NCI-H2107 (cell line): ENCODE measurements at regions not wholly inside any gene's neighbourhood (a gene's known extent, or its start where the extent isn't known, plus 50 kb on each side); places are given as distances from the start of the nearest gene placed in this dataset.
"Not testable (repeated sequence)": the region's sequence is repeated elsewhere in the genome, so short reads cannot be mapped to it uniquely, and the experiment has no call there.

Experiments
- DNase-seq: peaks from one replicate; lab custom pipeline; 2025; lab: John Stamatoyannopoulos, UW

GRCh38 chr4:27728892-27729291, 868.3 kb downstream of the STIM2 start:
- no peak for DNase-seq

DNA sequence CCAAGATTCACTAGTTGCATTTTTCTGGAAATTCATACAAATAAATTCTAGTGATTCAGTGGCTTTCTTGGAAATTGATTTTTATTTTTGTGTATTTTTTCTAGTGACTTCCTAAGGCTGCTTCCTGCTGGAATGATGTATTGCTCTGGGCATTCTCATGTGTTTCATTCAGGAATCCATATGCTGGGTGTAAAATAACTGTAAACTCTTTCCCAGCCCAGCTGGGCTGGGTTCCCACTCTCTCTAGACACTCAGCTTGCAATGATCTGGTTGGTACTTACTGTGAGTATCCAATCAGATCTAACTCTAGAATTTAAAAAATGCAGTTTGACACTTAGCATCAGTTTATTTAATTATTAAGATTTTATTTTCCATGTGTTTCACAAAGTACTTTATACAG, 882.2 kb downstream of the STIM2 start:
- DNase-seq: no peak

- DNase-seq: no peak
Measured at GRCh38 chr4:27759611-27760575, 899.3 kb downstream of the STIM2 start.

- DNase-seq: no peak
Measured at GRCh38 chr4:27763830-27764525, 903.3 kb downstream of the STIM2 start.

- DNase-seq: no peak
Measured at GRCh38 chr4:27764526-27764837, 903.8 kb downstream of the STIM2 start.

DNA sequence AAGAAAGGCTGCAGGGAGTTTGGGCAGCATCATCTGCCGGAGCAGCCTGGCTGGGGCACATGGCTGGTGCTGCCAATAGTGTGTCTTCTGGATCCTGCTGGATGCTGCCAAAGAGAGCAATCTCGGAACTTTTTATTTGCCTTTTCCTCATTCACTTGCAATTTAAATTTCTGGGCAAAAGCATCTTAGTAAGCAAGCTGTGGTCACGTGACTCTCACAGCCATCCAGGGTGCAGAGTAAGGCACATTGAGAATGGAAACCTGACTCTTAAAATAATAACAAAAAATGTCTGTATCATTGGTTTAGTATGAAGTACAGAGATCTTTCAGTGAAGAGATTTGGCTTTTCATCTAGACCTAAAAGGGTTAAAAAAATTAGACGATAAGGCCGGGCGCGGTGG, 910.3 kb downstream of the STIM2 start:
- no peak for DNase-seq

DNA sequence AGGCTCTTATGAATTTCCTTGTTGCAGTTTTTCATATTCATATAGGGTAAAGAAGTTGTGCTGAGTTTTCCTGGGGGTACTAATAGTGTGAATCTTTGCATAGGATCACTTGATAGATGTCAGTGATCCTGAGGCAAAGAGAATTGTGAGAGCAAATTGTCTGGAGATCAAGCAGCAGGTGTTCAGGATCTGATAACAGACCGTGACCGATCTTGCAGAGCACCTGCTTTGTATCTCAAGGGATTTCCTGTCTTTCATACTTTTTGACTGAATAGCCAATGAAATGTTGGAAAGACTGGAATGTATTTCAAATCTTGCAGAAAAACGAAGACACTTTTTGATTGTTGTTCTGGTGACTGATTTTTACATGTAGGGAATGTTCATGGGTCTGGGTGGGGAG, 914.5 kb downstream of the STIM2 start:
- no peak for DNase-seq

DNA sequence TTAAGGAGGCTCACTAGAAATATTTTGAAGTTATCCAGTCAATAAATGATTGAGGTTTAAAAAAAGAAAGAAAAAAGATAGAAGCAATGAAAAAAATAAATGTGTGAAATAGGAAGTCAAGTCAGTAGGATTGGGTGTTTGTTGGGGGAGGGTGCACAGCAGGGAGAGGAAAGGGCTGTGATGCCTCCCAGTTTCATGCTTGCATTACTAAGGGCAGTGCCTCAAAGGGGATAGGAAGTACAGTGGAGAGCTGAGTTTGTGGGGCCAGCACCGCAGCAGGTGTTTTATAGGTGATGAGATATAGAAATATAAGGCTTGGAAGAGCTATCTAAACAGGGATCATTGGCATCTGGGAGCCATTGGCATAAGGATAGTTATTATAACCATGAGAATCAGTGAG, 919.2 kb downstream of the STIM2 start:
- no peak for DNase-seq

DNA sequence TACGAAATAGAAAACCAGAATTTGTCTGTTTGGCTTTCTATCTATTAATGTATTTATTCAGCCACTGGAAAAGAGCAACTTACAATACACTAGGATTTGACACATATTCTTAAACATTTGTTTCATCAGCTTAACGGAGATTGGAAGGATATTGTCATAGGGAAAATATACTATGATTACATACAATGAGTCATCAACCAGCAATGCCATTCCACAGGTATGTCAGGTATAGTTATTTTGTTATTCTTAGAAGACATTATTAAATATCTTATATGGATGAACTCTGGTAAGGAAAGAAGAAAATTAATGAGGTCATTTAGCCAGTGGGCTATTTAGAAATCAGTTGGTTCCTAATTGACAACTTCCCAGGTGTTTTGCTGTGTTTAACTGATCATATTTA, 926.6 kb downstream of the STIM2 start:
- DNase-seq: no peak

DNA sequence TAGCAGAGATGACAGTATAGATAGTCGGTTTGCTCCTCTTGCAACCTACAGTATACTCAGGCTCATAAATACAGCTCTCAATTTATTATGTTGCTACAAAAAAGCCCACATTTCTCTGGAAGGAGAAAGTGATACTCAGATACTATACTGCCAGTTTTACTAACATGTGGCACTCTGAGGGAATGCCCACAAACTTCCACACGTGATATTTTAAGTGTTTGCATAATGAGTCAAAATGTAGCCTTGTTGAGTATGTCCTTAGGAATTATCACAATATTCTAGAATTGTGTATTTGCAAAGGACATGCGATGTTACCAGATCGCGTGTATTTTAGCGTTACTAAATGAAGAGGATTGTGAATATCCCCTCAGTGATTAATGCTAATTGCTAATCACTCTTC, 929.1 kb downstream of the STIM2 start:
- DNase-seq: no peak

DNA sequence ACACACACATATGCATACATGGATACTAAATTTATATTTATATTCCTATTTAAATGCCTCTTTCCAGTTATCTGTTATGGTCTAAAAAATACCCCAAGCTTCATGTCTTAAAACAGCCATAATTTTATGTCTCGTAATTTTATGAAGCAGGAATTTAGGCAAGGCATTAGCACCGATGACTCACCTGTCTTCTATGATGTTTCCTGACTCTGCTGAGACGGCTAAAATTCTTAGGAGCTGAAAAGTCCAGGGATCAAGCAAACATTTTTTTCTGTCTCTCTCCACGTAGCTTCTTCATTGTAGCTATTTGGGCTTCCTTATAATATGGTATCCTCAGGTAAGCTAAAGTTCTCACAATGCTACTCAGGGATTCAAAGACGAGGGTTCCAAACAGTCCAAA, 930.3 kb downstream of the STIM2 start:
- no peak for DNase-seq

- no peak for DNase-seq
Measured at GRCh38 chr4:27791640-27792039, 931.0 kb downstream of the STIM2 start.

- DNase-seq: no peak
Measured at GRCh38 chr4:27807207-27807606, 946.6 kb downstream of the STIM2 start.

DNA sequence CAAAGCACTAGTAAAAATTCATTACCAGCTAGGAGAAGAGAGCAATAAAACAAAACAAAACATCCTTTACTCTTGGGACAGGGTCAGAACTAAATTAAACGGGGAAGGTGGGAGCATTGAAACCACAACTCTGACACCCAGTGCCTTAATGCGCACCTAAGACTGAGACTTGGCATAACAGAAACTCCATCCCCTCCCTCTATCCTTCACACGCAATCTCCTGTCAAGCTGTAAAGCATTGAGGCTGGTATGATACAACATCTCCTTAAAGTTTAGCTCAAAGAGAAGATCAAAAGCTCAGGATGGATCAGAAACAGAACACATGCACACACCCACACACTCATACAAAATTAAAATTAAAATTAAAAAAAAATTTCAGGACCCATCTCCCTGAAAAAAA, 951.3 kb downstream of the STIM2 start:
- no peak for DNase-seq

DNA sequence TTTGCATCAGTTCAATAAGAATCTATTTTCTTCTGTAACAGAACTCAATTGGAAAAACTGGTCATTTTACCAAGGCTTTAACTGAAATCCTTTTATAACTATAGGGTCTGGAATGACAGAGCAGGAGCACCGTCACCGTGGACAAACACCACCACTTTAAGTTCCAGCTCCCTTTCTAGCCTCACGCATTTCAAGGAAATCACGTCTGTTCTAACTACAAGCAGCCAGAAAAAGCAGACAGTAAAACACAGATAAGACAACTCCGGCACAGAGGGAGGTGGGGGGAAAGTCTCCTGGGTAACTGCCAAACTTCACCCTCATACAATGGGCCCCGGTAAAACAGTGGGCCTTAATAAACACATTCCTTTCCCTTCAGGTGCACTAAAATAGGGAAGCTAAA, 952.6 kb downstream of the STIM2 start:
- DNase-seq: not testable (repeated sequence)

DNA sequence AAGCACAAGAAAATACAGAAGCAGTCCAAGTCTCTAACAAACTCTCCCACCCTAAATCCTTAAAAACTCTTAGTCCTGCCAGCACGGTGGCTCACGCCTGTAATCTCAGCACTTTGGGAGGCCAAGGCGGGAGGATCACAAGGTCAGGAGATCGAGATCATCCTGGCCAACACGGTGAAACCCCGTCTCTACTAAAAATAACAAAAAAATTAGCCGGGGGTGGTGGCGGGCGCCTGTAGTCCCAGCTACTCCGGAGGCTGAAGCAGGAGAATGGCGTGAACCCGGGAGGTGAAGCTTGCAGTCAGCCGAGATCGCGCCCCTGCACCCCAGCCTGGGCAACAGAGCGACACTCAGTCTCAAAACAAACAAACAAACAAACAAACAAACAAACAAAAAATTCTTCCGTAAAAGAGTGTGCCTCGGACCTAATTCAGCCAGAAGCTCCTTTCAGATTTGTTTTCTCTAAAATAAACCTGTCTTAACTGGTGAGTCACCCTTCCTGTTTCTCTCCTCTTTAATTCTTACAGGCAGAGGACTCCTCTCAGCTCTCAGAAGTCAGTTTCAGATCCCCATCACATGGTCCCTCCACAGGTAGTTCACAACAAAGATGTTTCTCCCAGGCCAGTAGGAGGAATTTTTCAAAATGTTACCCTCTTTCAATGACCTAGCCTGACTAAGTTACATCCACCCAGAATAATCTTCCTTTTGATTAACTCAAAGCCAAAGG, 953.2 kb downstream of the STIM2 start:
- DNase-seq: not testable (repeated sequence)

GRCh38 chr4:27819246-27819645, 958.6 kb downstream of the STIM2 start:
- DNase-seq: no peak

- DNase-seq: no peak
Measured at GRCh38 chr4:27828843-27829242, 968.2 kb downstream of the STIM2 start.

DNA sequence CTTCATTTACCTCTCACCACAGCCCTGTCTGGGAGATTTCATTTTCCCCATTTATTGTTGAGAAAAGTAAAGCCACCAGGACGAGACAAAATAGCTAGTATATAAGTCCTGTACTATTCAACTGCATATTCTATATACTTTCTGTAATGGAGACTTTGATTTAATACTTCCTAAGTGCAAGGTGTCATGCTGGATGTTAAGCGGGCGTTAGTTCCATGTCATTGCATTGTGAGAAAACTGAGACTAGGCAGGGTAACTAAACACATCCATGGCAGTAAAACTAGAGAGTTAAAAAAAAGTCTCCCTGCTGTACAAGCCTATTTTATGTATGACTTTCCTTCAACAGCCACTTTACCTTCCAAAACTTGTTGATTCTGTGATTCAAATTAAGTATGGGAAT, 969.6 kb downstream of the STIM2 start:
- DNase-seq: no peak

- no peak for DNase-seq
Measured at GRCh38 chr4:27835851-27836250, 975.2 kb downstream of the STIM2 start.

DNA sequence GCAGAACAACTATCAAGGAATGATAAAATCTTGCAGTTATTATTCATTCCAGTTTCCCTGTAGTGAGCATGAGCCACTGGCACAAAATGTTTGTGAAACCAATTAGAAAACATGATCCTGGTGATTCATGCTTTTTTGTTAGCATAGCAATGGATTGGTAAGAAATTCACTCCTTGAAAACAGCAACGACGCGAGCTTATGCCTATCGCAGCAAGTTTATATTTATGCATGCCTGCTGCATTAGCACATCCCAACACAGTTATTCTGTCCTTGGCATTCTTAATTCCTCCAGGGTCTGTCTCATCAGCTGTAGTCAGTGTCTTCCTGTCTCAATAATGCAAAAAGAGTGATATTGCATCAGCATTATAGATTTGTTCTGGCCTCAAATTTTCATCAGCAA, 975.9 kb downstream of the STIM2 start:
- DNase-seq: no peak

DNA sequence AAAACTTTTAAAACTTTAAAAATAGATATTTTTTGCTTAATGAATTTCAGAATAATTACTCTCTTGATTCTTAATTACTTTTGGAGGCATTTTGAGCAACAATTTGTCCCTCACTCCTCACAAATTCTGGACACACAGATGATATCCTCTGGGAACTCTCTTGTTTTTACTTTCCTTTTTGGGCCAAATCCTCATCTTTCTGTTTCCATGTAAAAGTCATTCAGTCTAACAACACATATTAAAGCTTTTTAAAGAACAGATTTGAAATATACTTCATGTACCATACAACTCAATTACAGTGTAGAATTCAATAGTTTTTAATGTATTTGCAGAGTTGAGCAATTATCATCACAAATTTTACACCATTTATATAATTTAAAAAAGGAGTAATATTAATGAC, 983.1 kb downstream of the STIM2 start:
- no peak for DNase-seq

DNA sequence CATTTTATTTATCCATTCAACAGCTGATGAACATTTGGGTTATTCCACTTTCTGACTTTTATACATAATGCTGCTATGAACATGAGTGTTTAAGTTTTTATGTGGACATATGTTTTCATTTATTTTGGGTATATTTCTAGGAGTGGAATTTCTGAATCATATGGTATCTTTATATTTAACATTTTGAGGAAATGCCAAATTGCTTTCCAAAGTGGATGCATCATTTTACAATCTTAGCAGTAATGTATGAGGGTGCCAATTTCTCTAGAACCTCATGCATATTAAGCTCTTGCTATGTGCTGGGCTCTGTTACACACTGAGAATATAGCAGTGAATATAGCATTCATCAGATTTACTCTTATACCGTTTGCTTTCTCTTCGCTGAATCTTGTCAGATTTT, 983.7 kb downstream of the STIM2 start:
- DNase-seq: no peak
